Mesendoderm (in vitro differentiated cells): ENCODE measurements at regions not wholly inside any gene's neighbourhood (a gene's known extent, or its start where the extent isn't known, plus 50 kb on each side); places are given as distances from the start of the nearest gene placed in this dataset.

Experiments used
- DNase-seq: peaks from one replicate; pipeline ENCODE4 v3.0.0; 2013
- H2AK5ac ChIP-seq: 2 replicates; pipeline ENCODE4 v1.6.1; 2013; ENCODE audit warnings: low read length, inconsistent platforms
- H2BK120ac ChIP-seq: 2 replicates; pipeline ENCODE4 v1.6.1; 2013; ENCODE audit warnings: low read depth, mild to moderate bottlenecking, low read length, moderate library complexity, mixed read lengths
- H2BK15ac ChIP-seq: replicated peaks from 2 replicates; pipeline ENCODE4 v1.6.1; 2013; ENCODE audit warnings: low read depth, mild to moderate bottlenecking, moderate library complexity
- H2BK5ac ChIP-seq: 2 replicates; pipeline ENCODE4 v1.6.1; 2013; ENCODE audit warnings: low read length, inconsistent platforms
- H3K18ac ChIP-seq: 2 replicates; pipeline ENCODE4 v1.6.1; 2013; ENCODE audit warnings: mild to moderate bottlenecking, low read length, mixed read lengths
- H3K23ac ChIP-seq: one replicate; pipeline ENCODE4 v1.6.1; 2013; ENCODE audit warnings: low read length
- H3K27ac ChIP-seq: 2 replicates; pipeline ENCODE4 v1.5.1; 2013; ENCODE audit warnings: low read depth, mild to moderate bottlenecking, inconsistent platforms, low read length, moderate library complexity
- H3K27me3 ChIP-seq: 2 replicates; pipeline ENCODE4 v1.6.1; 2013; ENCODE audit warnings: low read length, control low read depth, mild to moderate bottlenecking, inconsistent platforms; ENCODE audit not compliant: insufficient read depth, poor library complexity
- H3K36me3 ChIP-seq: 2 replicates; pipeline ENCODE4 v1.6.1; 2013; ENCODE audit warnings: low read length, inconsistent platforms; ENCODE audit not compliant: control insufficient read depth, insufficient read depth
- H3K4ac ChIP-seq: one replicate; pipeline ENCODE4 v1.6.1; 2013; ENCODE audit warnings: low read depth, mild to moderate bottlenecking, low read length, moderate library complexity
- H3K4me1 ChIP-seq: 2 replicates; pipeline ENCODE4 v1.6.1; 2013; ENCODE audit warnings: low read depth, low read length, inconsistent platforms; ENCODE audit not compliant: control insufficient read depth
- H3K4me2 ChIP-seq: 2 replicates; pipeline ENCODE4 v1.6.1; 2013; ENCODE audit warnings: low read length
- H3K4me3 ChIP-seq: 2 replicates; pipeline ENCODE4 v1.5.1; 2013; ENCODE audit warnings: mild to moderate bottlenecking, low read length
- H3K56ac ChIP-seq: one replicate; pipeline ENCODE4 v1.6.1; 2013; ENCODE audit warnings: low read length
- H3K79me1 ChIP-seq: 2 replicates; pipeline ENCODE4 v1.6.1; 2013; ENCODE audit warnings: low read length, inconsistent platforms
- H3K79me2 ChIP-seq: 2 replicates; pipeline ENCODE4 v1.6.1; 2013; ENCODE audit warnings: mild to moderate bottlenecking, low read length; ENCODE audit not compliant: control insufficient read depth, insufficient read depth
- H3K9ac ChIP-seq: 2 replicates; pipeline ENCODE4 v1.6.1; 2013; ENCODE audit warnings: low read length, inconsistent platforms
- H4K5ac ChIP-seq: one replicate; pipeline ENCODE4 v1.6.1; 2013; ENCODE audit warnings: low read length
- H4K8ac ChIP-seq: one replicate; pipeline ENCODE4 v1.6.1; 2013; ENCODE audit warnings: low read depth, mild to moderate bottlenecking, control low read depth, low read length, moderate library complexity
- WGBS: extraction: QIAGEN DNeasy Blood & Tissue Kit; methylation state at CpG from one replicate; pipeline ENCODE4 v1.1.7; 2013; ENCODE audit warnings: low lambda C conversion rate, missing lambda C conversion rate; ENCODE audit not compliant: insufficient coverage; ENCODE audit errors: extremely low coverage; 5-methylcytosine and 5-hydroxymethylcytosine counted together

- Histone ChIP-seq H3K4ac (no peak overlapping the region), H3K79me1 (no peaks in the 10 kb centered on the region), H4K8ac (no peak overlapping the region), H3K4me1 (peaks cover 3% of the 10 kb centered on the region), H2BK15ac (no peak overlapping the region), H3K23ac (no peak overlapping the region), H3K79me2 (no peaks in the 10 kb centered on the region), H3K36me3 (no peaks in the 10 kb centered on the region), H3K4me3 (no peak overlapping the region), H3K9ac (no peak overlapping the region), H2BK5ac (no peak overlapping the region), H3K4me2 (no peak overlapping the region), H2AK5ac (no peak overlapping the region), H4K5ac (no peak overlapping the region), H3K27ac (no peak overlapping the region), H3K18ac (no peak overlapping the region), H3K56ac (no peak overlapping the region), H3K27me3 (no peaks in the 10 kb centered on the region), H2BK120ac (no peak overlapping the region)
- no CpG with 5 or more reads among the region's 6 CpGs for WGBS
- no peak for DNase-seq
These were observed 65.4 kb upstream of the ASAP2 start for GRCh38 chr2:9141091-9141667.

GRCh38 chr2:9140645-9141044, 66.0 kb upstream of the ASAP2 start:
- no CpG with 5 or more reads among the region's 7 CpGs for WGBS
- H3K18ac ChIP-seq = no peak overlapping the region
- peak; percentile 65 for DNase-seq

GRCh38 chr2:9139491-9140443, 66.8 kb upstream of the ASAP2 start:
- H3K4me1 ChIP-seq = peaks cover 3% of the 10 kb centered on the region
- no peak overlapping the region for H3K4ac ChIP-seq
- H3K79me1 ChIP-seq = no peaks in the 10 kb centered on the region
- H3K27me3 ChIP-seq = no peaks in the 10 kb centered on the region
- H3K36me3 ChIP-seq = no peaks in the 10 kb centered on the region
- H3K18ac ChIP-seq = peak overlapping the region; percentile 24
- H3K4me3 ChIP-seq = no peak overlapping the region
- no peak overlapping the region for H2BK120ac ChIP-seq
- H3K23ac ChIP-seq = no peak overlapping the region
- no peak overlapping the region for H2BK15ac ChIP-seq
- H4K5ac ChIP-seq = no peak overlapping the region
- H4K8ac ChIP-seq = no peak overlapping the region
- no peaks in the 10 kb centered on the region for H3K79me2 ChIP-seq
- H3K9ac ChIP-seq = no peak overlapping the region
- no CpG with 5 or more reads among the region's 19 CpGs for WGBS
- H3K27ac ChIP-seq = no peak overlapping the region
- no peak overlapping the region for H3K56ac ChIP-seq
- H3K4me2 ChIP-seq = no peak overlapping the region
- H2BK5ac ChIP-seq = no peak overlapping the region
- H2AK5ac ChIP-seq = no peak overlapping the region
- peak; percentile 77 for DNase-seq

More at GRCh38 chr2:9140645-9141044, 66.0 kb upstream of the ASAP2 start:
- Histone ChIP-seq H2AK5ac (no peak overlapping the region), H3K36me3 (no peaks in the 10 kb centered on the region), H2BK15ac (no peak overlapping the region), H4K5ac (no peak overlapping the region), H3K79me1 (no peaks in the 10 kb centered on the region), H3K56ac (no peak overlapping the region), H3K79me2 (no peaks in the 10 kb centered on the region), H2BK120ac (no peak overlapping the region), H3K4me3 (no peak overlapping the region), H3K27ac (no peak overlapping the region), H3K9ac (no peak overlapping the region), H3K27me3 (no peaks in the 10 kb centered on the region), H2BK5ac (no peak overlapping the region), H3K4ac (no peak overlapping the region), H3K4me1 (peaks cover 3% of the 10 kb centered on the region), H3K23ac (no peak overlapping the region), H4K8ac (no peak overlapping the region), H3K4me2 (no peak overlapping the region)

GRCh38 chr2:9137379-9138150, 69.0 kb upstream of the ASAP2 start:
- Histone ChIP-seq H2AK5ac (no peak overlapping the region), H3K23ac (no peak overlapping the region), H3K79me1 (no peaks in the 10 kb centered on the region), H3K56ac (no peak overlapping the region), H3K9ac (no peak overlapping the region), H3K4me2 (no peak overlapping the region), H3K18ac (no peak overlapping the region), H2BK15ac (no peak overlapping the region), H3K4me1 (peaks cover 3% of the 10 kb centered on the region), H2BK120ac (no peak overlapping the region), H4K8ac (no peak overlapping the region), H3K79me2 (no peaks in the 10 kb centered on the region), H3K27ac (no peak overlapping the region), H4K5ac (no peak overlapping the region), H2BK5ac (no peak overlapping the region), H3K4ac (no peak overlapping the region), H3K36me3 (no peaks in the 10 kb centered on the region), H3K27me3 (no peaks in the 10 kb centered on the region), H3K4me3 (no peak overlapping the region)
- DNase-seq = no peak
- no CpG with 5 or more reads among the region's 24 CpGs for WGBS

GRCh38 chr2:9135822-9136558, 70.6 kb upstream of the ASAP2 start:
- no peak overlapping the region for H2BK15ac ChIP-seq
- H3K4ac ChIP-seq = no peak overlapping the region
- H3K4me2 ChIP-seq = no peak overlapping the region
- H3K27me3 ChIP-seq = no peaks in the 10 kb centered on the region
- no peak overlapping the region for H3K27ac ChIP-seq
- H3K9ac ChIP-seq = no peak overlapping the region
- H4K8ac ChIP-seq = no peak overlapping the region
- H3K18ac ChIP-seq = no peak overlapping the region
- H3K56ac ChIP-seq = no peak overlapping the region
- H3K4me1 ChIP-seq = peaks cover 3% of the 10 kb centered on the region
- no peak overlapping the region for H3K23ac ChIP-seq
- H3K36me3 ChIP-seq = no peaks in the 10 kb centered on the region
- H3K79me2 ChIP-seq = no peaks in the 10 kb centered on the region
- H2BK5ac ChIP-seq = no peak overlapping the region
- H3K4me3 ChIP-seq = no peak overlapping the region
- no peak overlapping the region for H2AK5ac ChIP-seq
- no peak overlapping the region for H4K5ac ChIP-seq
- no CpG with 5 or more reads among the region's 15 CpGs for WGBS
- no peak overlapping the region for H2BK120ac ChIP-seq
- no peaks in the 10 kb centered on the region for H3K79me1 ChIP-seq
- no peak for DNase-seq
